Endothelial cell of umbilical vein (primary cell): ENCODE measurements at regions not wholly inside any gene's neighbourhood (a gene's known extent, or its start where the extent isn't known, plus 50 kb on each side); places are given as distances from the start of the nearest gene placed in this dataset.

Experiments used
- BruUV-seq: library from RNA; stranded (reverse); fragments of 400-500 nt; replicated peaks from 2 replicates; lab custom pipeline; 2021; lab: Mats Ljungman, UMichigan
- CTCF ChIA-PET: fragments of 300-600, 350-600 bp; sonication (Branson Sonifier 250); formaldehyde crosslinking; loops from one replicate; lab custom pipeline; 2021; ENCODE audit warnings: antibody characterized with exemption, inconsistent platforms; lab: Charles Lee
- POLR2A ChIA-PET: fragments of 300-600, 350-600 bp; sonication (Branson Sonifier 250); formaldehyde crosslinking; loops from one replicate; lab custom pipeline; 2021; ENCODE audit warnings: antibody characterized with exemption, inconsistent platforms; lab: Charles Lee
- DNase-seq: peaks from one replicate; pipeline ENCODE4 v3.0.0-alpha.2; 2011; ENCODE audit warnings: low read depth, low spot score
- FAIRE-seq: peaks from 2 replicates; lab custom pipeline; 2011; peaks lifted over from hg19 to GRCh38; lab: Jason Lieb, UNC
- H2AFZ ChIP-seq: 2 replicates; pipeline ENCODE4 v1.6.0; 2012; ENCODE audit warnings: low read depth, low read length, control low read depth, inconsistent platforms
- H3K27ac ChIP-seq: 2 replicates; pipeline ENCODE4 v1.5.1; 2011; ENCODE audit warnings: low read depth, mild to moderate bottlenecking, control low read depth, low read length, moderate library complexity; ENCODE audit not compliant: insufficient read depth
- H3K27me3 ChIP-seq, 2 experiments: 2 replicates each; pipeline versions ENCODE4 v1.6.0 to v1.6.1; 2011; ENCODE audit warnings: low read length in 2 of 2, mixed read lengths in 1 of 2; ENCODE audit not compliant: control insufficient read depth in 2 of 2, insufficient read depth in 2 of 2
- H3K36me3 ChIP-seq, 2 experiments: 2 replicates in 1 of 2; 3 replicates in 1 of 2; pipeline ENCODE4 v1.5.1; 2011; ENCODE audit warnings: low read length in 2 of 2, mild to moderate bottlenecking in 1 of 2, moderate library complexity in 1 of 2; ENCODE audit not compliant: control insufficient read depth in 2 of 2, insufficient read depth in 2 of 2; ENCODE audit errors: extremely low read depth in 1 of 2
- H3K4me1 ChIP-seq: 3 replicates; pipeline ENCODE4 v1.5.1; 2011; ENCODE audit warnings: mild to moderate bottlenecking, low read length; ENCODE audit not compliant: control insufficient read depth, insufficient read depth; ENCODE audit errors: extremely low read depth
- H3K4me2 ChIP-seq: 2 replicates; pipeline ENCODE4 v1.6.1; 2011; ENCODE audit warnings: low read length, control low read depth, mixed read lengths; ENCODE audit not compliant: insufficient read depth
- H3K4me3 ChIP-seq, 3 experiments: fragments of 200-600 bp in 1 of 3; sonication (generic), shearing (Covaris generic) in 1 of 3; replicated peaks in 1 of 3; 2 replicates each; pipeline ENCODE4 v1.5.1; 2011 to 2016; ENCODE audit warnings: control low read depth in 3 of 3, low read length in 3 of 3, mild to moderate bottlenecking in 2 of 3, inconsistent platforms in 1 of 3, low read depth in 1 of 3, moderate library complexity in 1 of 3; ENCODE audit not compliant: insufficient read depth in 1 of 3
- H3K79me2 ChIP-seq: 2 replicates; pipeline ENCODE4 v1.6.0; 2012; ENCODE audit warnings: low read length, inconsistent platforms; ENCODE audit not compliant: control insufficient read depth, insufficient read depth
- H3K9ac ChIP-seq: replicated peaks from 2 replicates; pipeline ENCODE3; 2011; ENCODE audit warnings: low read length, control low read depth; ENCODE audit not compliant: insufficient read depth; ENCODE audit errors: extremely low read depth
- H3K9me1 ChIP-seq: replicated peaks from 3 replicates; pipeline ENCODE4 v1.6.0; 2011; ENCODE audit warnings: mild to moderate bottlenecking, low read length; ENCODE audit not compliant: control insufficient read depth, insufficient read depth; ENCODE audit errors: extremely low read depth
- H3K9me3 ChIP-seq: replicated peaks from 2 replicates; pipeline ENCODE4 v1.5.1; 2012; ENCODE audit warnings: low read length, inconsistent platforms; ENCODE audit not compliant: control insufficient read depth, insufficient read depth
- H4K20me1 ChIP-seq: replicated peaks from 2 replicates; pipeline ENCODE3; 2011; ENCODE audit warnings: mild to moderate bottlenecking, low read length; ENCODE audit not compliant: control insufficient read depth, insufficient read depth; ENCODE audit errors: extremely low read depth
- CTCF ChIP-seq, 2 donors: IDR thresholded peaks; 1 replicate in 1 of 2; 2 replicates in 1 of 2; pipeline ENCODE4 v1.5.1; 2011; ENCODE audit warnings: low read length in 2 of 2, mild to moderate bottlenecking in 2 of 2, moderate library complexity in 2 of 2, control low read depth in 1 of 2, inconsistent platforms in 1 of 2, low read depth in 1 of 2; ENCODE audit not compliant: insufficient read depth in 1 of 2; ENCODE audit errors: extremely low read depth in 1 of 2
- EZH2 ChIP-seq: IDR thresholded peaks from 2 replicates; pipeline ENCODE4 v1.6.1; 2012; ENCODE audit warnings: borderline replicate concordance, low read depth, mild to moderate bottlenecking, moderate library complexity, low read length, inconsistent platforms; ENCODE audit not compliant: severe bottlenecking
- FOS ChIP-seq: IDR thresholded peaks from 2 replicates; pipeline ENCODE4 v1.6.1; 2011; ENCODE audit warnings: mild to moderate bottlenecking, low read length, moderate library complexity, borderline replicate concordance; ENCODE audit not compliant: insufficient read depth
- GATA2 ChIP-seq: IDR thresholded peaks from 2 replicates; pipeline ENCODE4 v1.7.0; 2011; ENCODE audit warnings: low read depth, mild to moderate bottlenecking, moderate library complexity, mixed read lengths, low read length; ENCODE audit not compliant: insufficient read length, insufficient read depth
- JUN ChIP-seq: IDR thresholded peaks from 2 replicates; pipeline ENCODE4 v1.6.1; 2011; ENCODE audit warnings: borderline replicate concordance, low read depth; ENCODE audit not compliant: insufficient read length, insufficient read depth
- POLR2A ChIP-seq: IDR thresholded peaks from 2 replicates; pipeline ENCODE4 v1.6.1; 2012; ENCODE audit warnings: low read depth, mild to moderate bottlenecking, control low read depth, low read length
- POLR2AphosphoS5 ChIP-seq: IDR thresholded peaks from 2 replicates; pipeline ENCODE4 v1.6.1; 2012; ENCODE audit warnings: low read depth, mild to moderate bottlenecking, control low read depth, low read length, moderate library complexity; ENCODE audit not compliant: insufficient read depth
- dilution Hi-C: fragments of 300-500 bp; cut with MboI; formaldehyde crosslinking; loops from one replicate; pipeline ENCODE4 v1.15.0; 2019; ENCODE audit warnings: low sequenced_read_pairs; ENCODE audit not compliant: extremely low pct_ligation_motif_present
- intact Hi-C: fragments of 100-400 bp; cut with micrococcal nuclease; formaldehyde crosslinking; loops from one replicate; pipeline ENCODE4 v1.10.0; 2022
- TF ChIP-seq, protein P1 (sequence below): IDR thresholded peaks from 2 replicates; pipeline ENCODE4 v1.6.1; 2011; ENCODE audit not compliant: insufficient read depth, insufficient read length

- no peak overlapping the region for H2AFZ ChIP-seq
- H3K9ac ChIP-seq, result no peak overlapping the region
- H3K27me3 ChIP-seq, result peaks cover 0 to 3% of the 10 kb centered on the region in 2 experiments
- dilution Hi-C loops (no loop called here), intact Hi-C loops (no loop called here)
- no peaks in the 10 kb centered on the region for H3K36me3 ChIP-seq
- no peaks in the 10 kb centered on the region for H3K4me1 ChIP-seq
- no peaks in the 10 kb centered on the region for H3K9me3 ChIP-seq
- no peaks in the 10 kb centered on the region for H4K20me1 ChIP-seq
- no peak overlapping the region for H3K27ac ChIP-seq
- no peak for TF ChIP-seq FOS
- no peak for TF ChIP-seq GATA2
- TF ChIP-seq EZH2, result no peak
- TF ChIP-seq, protein P1, sequence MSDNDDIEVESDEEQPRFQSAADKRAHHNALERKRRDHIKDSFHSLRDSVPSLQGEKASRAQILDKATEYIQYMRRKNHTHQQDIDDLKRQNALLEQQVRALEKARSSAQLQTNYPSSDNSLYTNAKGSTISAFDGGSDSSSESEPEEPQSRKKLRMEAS, result no peak
- no peak for TF ChIP-seq POLR2A
- no peak for TF ChIP-seq CTCF (IDR thresholded peaks at IDR 0.05; ENCODE audit: extremely low read depth in 1 of 2, insufficient read depth in 1 of 2, low read depth in 1 of 2, low read length in 2 of 2)
- no peak for TF ChIP-seq JUN
- no peak for TF ChIP-seq POLR2AphosphoS5
- H3K4me2 ChIP-seq, result no peak overlapping the region
- no peaks in the 10 kb centered on the region for H3K9me1 ChIP-seq
- ChIA-PET POLR2A (no interaction called here), CTCF (no interaction called here)
- H3K79me2 ChIP-seq, result no peaks in the 10 kb centered on the region
- DNase-seq (no peak), FAIRE-seq (no peak)
- no TSS peak for BruUV-seq
- no peak overlapping the region for H3K4me3 ChIP-seq
These were observed 337.8 kb downstream of the MIAT start for GRCh38 chr22:26995235-26995634.
